ENCODE measurements at regions not wholly inside any gene's neighbourhood (a gene's known extent, or its start where the extent isn't known, plus 50 kb on each side); places are given as distances from the start of the nearest gene placed in this dataset.
"Not testable (repeated sequence)": the region's sequence is repeated elsewhere in the genome, so short reads cannot be mapped to it uniquely, and the experiment has no call there.

GRCh38 chrX:106378616-106379015 lies 210.5 kb downstream of the PWWP3B start:
- no peak for DNase-seq

GRCh38 chrX:106391284-106391911 lies 220.4 kb upstream of the RADX start:
- DNase-seq: no peak

GRCh38 chrX:106392346-106392745 lies 219.4 kb upstream of the RADX start:
- no peak for DNase-seq

GRCh38 chrX:106397788-106398538 lies 213.8 kb upstream of the RADX start:
- DNase-seq: no peak

- no peak for DNase-seq
Measured at GRCh38 chrX:106401965-106402559, 209.7 kb upstream of the RADX start.

- DNase-seq: no peak
Measured at GRCh38 chrX:106404512-106404911, 207.3 kb upstream of the RADX start.

GRCh38 chrX:106415276-106415895 lies 196.4 kb upstream of the RADX start:
- DNase-seq: peak; percentile 2

GRCh38 chrX:106436691-106437090 lies 175.1 kb upstream of the RADX start:
- no peak for DNase-seq

GRCh38 chrX:106437407-106437806 lies 174.4 kb upstream of the RADX start:
- no peak for DNase-seq

GRCh38 chrX:106450405-106450804 lies 161.4 kb upstream of the RADX start:
- no peak for DNase-seq

GRCh38 chrX:106451933-106452332 lies 159.8 kb upstream of the RADX start:
- no peak for DNase-seq

- DNase-seq: no peak
Measured at GRCh38 chrX:106454991-106455390, 156.8 kb upstream of the RADX start.

- no peak for DNase-seq
Measured at GRCh38 chrX:106457802-106458201, 154.0 kb upstream of the RADX start.

GRCh38 chrX:106467422-106467821 lies 144.4 kb upstream of the RADX start:
- DNase-seq: no peak

- DNase-seq: no peak
Measured at GRCh38 chrX:106467943-106468342, 143.8 kb upstream of the RADX start.

GRCh38 chrX:106468433-106468832 lies 143.3 kb upstream of the RADX start:
- DNase-seq: no peak

- no peak for DNase-seq
Measured at GRCh38 chrX:106479920-106480319, 131.9 kb upstream of the RADX start.

- peak; percentile 30 for DNase-seq
Measured at GRCh38 chrX:106481341-106481740, 130.4 kb upstream of the RADX start.

- DNase-seq: no peak
Measured at GRCh38 chrX:106484233-106484632, 127.5 kb upstream of the RADX start.

GRCh38 chrX:106493210-106493816 lies 118.5 kb upstream of the RADX start:
- DNase-seq: not testable (repeated sequence)

- no peak for DNase-seq
Measured at GRCh38 chrX:106499473-106499872, 112.3 kb upstream of the RADX start.

GRCh38 chrX:106510713-106511403 lies 100.9 kb upstream of the RADX start:
- DNase-seq: no peak
